ENCODE measurements at regions not wholly inside any gene's neighbourhood (a gene's known extent, or its start where the extent isn't known, plus 50 kb on each side); places are given as distances from the start of the nearest gene placed in this dataset.

DNA sequence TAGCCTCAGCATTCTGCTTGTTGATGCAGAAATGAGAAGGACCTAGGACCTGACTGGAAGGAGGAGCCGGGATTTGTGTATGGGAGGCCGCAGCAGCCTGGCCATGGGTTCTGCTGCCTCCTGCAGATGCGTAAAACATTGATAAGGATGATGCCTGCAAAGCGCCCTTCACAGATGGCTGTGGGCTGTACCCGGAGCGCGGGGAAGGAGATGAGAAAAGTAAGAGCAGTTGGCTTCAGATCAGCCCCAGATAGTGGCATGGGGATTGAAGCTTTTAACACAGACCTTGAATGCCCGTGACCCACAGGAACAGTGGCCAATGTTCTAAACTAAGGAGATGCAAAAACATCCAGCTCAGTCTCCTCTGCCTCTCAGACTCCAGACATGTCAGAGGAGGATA lies 136.4 kb upstream of the KCNG1 start:
- DNase-seq (ENCODE audit: low spot score) = no peak

DNA sequence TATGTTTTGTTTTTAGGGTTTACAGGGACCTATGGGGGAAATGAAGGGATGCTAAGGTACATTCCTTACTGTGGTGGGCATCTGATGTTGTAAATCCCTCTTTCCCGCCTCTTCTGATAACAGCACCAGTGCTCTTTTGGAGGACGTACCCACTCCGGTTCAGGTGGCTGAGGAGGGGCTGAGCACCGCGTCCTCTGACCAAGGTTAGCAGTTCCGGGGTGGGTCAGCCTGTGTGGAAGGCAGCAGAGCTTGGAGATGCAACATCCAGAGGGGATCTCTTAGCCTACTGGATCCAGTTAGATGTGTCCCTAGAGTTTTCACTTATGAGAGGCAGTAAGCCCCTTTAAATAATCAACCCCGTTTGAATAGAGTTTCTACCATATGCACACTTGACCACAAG lies 135.3 kb upstream of the KCNG1 start:
- DNase-seq (ENCODE audit: low spot score) = no peak

DNA sequence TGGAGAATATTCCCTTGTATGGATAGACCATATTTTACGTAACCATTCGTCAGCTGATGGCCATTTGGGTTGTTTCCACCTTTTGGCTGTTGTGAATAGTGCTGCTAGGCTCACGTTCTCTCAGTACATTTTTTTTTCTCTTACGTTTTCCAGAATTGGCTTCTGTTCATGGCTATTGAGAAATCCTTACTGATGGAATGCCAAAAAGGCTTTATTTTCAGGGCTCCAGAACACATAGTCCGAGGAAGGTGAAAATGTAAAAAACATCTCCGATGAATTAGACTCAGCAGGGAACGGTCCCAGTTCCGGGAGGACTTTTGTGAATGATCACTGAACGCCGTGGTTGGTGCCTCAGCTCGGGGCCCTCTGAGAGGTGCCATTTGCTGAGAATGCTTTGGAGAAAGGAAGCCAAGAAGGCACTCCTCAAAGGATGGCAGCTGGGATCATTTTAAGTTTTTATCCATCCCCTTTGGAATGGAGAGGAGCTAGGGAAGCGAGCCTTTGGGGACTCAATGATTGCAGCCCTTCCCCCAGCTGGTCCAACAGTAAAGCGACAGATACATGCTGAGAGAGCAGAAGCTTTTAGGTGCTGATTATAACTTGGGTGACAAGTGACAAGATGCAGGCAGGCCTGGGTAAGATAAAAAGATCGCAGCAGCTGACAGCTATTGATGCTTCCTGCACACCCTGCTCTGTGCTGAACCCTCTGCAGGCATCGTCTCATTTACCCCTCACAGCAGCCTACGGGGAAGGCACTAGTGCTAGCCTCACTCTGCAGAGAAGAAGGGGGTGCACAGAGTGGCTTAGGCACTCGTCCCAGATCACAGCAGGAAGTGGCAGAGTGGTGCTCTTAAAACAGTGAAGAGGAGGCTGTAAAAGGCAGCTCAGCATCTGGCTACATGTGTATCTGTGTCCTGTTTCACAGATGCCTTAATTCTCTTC lies 133.4 kb upstream of the KCNG1 start:
- DNase-seq (ENCODE audit: low spot score) = no peak

DNA sequence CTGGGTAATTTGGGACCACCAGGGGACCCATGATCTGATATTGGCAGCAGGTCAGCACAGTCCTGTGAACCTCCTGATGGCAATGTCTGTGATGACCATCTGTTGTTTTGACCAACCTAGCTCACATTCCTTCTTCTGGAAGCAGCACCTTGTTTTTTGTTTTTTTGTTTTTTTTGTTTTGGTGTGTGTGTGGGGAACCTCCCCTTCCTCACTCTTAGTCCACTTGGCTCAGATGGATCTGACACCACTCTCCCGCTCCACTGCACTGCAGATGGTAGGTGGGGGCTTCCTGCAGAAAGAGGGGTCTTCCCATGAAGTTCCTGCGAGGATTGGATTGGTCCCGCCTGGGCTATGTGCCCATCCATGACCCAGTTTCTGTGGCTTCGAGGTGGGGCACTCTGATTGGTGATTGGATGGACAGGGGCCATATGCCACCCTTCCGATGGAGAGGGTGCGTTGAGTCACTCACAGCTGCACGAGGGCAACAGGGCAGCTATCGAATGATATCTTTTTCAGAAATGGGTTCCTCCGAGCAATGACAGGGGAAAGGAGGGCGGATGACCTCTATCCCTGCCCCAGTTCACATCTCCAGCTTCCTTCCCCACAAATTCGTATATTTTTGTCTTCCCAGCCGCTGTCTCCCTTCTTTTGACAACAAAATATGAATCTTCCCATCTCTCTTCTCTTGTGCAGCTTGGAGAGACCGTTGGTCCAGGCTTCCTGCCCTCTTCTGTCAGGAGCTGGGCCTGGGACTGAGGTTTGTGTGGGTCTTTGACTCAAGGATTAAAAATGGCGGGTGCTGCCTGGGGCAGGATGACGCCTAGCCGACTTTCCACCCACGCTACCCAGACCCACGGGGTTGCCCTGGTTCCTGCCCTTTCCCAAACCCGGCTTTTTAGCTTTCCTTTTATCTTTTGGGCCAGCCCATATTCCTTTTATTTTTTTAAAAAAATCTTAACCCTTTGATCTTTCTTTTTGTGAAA lies 132.1 kb upstream of the KCNG1 start:
- DNase-seq (ENCODE audit: low spot score) = no peak

DNA sequence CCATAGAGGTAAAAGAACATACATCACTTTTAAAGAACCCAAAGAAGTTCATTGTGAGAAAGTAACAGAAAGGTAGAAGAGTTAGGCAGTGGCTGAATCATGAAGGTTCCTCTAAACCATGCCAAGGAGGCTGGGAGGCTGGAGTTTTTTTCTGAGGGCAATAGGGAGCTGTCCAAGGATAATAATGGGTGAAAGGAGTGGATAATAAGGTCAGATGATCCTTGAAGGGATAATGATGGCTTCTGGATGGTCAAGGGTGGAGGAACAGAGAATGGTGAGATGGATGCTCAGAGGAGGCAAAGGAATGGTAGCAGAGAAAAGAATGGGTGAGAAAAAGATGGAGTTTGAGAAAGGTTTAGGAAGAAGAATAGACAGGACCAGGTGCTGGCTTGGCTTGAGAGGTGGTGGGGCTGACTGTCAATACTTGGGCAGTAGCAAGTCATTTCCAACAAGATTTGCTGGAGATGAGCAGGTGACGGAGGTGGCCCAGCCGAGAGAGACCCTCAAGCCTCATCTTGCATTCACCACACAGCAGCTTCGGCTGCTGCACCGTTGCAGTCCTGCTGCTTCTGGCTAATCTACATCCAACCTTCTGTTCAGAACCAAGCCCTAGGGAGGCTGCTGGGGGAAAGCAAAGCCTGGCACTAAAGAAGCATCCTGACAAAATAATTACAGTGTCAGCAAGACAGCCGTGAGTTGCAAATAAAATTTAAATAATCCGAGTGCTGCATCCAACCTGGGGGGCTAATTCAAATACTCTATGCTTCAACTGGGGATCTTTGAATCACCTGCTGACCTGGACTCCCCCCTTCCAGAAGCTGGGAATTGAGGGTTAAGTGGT lies 131.2 kb upstream of the KCNG1 start:
- no peak for DNase-seq (ENCODE audit: low spot score)

DNA sequence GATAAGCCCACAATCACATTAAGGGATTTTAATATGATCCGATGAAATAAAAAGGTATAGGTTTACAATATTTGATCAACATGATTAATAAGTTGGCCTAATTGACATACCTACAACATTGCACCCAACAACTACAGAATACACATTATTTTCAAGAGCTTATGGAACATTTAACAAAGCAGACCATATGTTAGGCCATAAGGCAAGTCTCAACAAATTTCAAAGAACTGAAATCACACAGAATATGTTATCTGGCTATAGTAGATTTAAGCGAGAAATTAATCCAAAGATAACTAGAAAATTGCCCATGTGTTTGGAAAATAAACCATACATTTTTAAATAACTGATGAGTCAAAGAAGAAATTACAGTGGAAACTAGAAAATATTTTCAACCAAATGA lies 126.0 kb upstream of the KCNG1 start:
- no peak for DNase-seq (ENCODE audit: low spot score)

DNA sequence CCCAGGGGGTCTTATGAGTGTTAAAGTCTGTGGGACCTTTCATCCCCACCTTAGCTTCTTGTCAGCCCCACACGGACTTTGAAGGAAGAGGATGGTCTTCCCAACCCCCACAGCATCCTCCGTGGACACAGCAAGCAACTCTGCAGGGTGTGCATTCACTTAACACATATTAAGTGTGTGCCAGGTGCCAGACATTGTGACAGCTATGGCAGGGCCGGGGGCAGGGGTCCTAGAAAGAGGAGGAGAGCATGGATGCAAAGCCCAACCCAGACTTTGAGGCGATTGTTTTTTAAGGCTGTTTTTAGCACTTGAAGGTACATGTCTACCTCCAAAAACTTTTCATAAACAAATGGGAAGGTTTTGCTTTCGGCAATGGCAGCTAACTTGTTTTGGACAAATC lies 121.6 kb upstream of the KCNG1 start:
- no peak for DNase-seq (ENCODE audit: low spot score)

DNA sequence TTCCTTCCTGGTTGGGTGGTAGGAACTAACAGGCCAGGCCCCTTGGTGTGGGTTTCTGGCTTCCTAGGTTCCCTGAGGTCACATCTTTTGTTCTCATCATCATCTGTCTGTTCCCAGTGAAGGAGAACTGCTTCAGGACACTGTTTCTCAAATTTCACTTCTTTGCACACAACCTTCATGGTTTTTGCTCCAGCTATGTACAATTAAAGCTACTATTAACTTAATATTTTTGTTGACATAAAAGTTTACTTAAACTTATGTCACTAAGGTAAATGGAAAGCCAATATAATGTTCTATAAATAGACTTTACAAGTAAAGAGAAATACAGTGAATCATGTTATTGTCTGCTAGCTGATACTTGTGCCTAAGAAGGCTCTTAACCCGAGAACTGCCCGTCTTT lies 120.7 kb upstream of the KCNG1 start:
- DNase-seq (ENCODE audit: low spot score) = no peak

DNA sequence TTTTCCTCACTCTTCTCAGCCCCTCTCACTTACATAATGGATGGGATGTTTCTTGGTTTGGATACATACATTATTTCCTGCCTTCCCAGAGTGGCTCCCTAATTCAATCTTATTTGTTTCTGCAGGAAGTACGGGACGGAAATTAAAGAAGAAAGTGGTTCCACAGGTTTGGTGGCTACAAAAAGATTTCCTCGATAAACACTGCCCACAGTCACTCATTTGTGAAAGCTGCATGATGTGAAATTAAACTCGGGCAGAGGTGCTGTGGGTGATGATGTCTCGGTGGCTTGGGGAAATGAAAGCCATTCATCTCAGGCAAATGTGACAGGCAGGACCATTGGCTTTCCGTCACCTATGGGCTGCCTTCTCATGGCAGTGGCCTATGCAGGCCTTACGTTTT lies 119.5 kb upstream of the KCNG1 start:
- DNase-seq (ENCODE audit: low spot score) = no peak

DNA sequence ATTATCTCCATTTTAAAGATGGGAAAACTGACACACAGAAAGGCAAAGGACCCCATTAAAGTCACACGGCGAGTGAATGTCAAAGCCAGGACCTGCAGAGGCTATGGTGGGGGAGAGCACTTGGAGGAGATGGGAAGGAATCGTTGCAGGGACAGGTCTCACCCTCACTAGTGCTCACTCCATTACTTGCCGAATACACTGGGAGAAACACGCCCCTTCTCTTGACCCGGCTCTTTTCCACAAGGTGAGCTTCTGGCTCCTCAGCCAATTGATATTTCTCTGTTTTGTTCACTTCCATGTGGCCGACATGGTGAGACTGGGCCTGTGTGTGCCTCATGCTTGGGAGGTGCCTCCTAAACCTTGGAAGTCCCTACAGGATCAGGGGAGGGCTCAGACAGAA lies 117.8 kb upstream of the KCNG1 start:
- DNase-seq (ENCODE audit: low spot score) = no peak

DNA sequence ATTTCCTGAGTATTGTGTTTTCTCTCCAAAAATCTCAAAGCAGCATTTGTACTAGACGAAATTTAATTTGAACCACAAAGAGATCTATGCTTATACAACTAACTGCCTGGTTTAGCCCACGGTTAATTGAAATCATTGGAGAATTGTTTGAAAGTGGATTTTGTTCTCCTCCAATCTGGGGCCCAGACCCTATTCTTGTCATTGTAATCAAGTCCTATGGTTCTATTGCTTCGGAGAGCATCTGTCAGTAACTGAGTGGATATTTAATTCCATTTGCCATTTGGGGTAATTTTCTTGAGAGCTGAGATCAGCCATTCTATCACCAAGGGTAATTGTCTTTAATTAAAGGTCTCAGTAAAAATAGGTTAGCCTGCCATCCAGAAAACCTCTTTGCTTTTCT lies 117.0 kb upstream of the KCNG1 start:
- no peak for DNase-seq (ENCODE audit: low spot score)

DNA sequence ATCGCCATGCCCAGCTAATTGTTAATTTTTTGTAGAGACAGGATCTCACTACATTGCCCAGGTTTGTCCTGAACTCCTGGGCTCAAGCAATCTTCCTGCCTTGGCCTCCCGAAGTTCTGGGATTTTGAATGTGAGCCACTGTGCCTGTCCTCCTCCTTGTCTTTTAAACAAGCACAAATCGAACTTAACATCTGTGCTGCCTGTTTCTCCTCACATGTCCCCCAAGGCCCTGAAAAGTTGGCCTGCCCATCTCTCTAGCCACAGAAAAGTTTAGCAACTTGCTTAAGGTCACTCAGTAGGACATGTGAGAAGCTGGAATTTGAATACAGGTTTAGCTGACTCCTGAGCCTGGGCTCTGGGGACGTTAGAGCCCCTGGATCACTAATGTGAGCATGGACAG lies 115.7 kb upstream of the KCNG1 start:
- no peak for DNase-seq (ENCODE audit: low spot score)

DNA sequence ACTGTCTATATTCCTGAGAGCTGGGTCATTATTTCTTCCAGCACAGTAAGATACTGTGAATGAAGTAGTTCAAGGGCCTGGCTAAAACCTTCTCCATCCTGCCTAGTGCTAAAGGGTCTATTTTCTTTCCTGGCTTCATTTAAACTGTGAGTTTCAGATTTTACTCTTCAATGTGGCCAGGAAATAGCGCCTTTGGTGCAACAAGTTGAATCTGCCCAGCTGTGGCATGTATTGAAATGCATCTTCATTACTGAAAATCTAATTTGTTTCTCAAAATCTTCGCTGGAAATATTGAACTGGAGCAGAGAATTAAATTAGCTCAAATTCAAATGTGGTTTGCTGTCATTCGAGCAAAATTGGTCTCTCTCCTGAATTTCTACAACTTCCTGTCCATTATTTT lies 114.6 kb upstream of the KCNG1 start:
- no peak for DNase-seq (ENCODE audit: low spot score)

DNA sequence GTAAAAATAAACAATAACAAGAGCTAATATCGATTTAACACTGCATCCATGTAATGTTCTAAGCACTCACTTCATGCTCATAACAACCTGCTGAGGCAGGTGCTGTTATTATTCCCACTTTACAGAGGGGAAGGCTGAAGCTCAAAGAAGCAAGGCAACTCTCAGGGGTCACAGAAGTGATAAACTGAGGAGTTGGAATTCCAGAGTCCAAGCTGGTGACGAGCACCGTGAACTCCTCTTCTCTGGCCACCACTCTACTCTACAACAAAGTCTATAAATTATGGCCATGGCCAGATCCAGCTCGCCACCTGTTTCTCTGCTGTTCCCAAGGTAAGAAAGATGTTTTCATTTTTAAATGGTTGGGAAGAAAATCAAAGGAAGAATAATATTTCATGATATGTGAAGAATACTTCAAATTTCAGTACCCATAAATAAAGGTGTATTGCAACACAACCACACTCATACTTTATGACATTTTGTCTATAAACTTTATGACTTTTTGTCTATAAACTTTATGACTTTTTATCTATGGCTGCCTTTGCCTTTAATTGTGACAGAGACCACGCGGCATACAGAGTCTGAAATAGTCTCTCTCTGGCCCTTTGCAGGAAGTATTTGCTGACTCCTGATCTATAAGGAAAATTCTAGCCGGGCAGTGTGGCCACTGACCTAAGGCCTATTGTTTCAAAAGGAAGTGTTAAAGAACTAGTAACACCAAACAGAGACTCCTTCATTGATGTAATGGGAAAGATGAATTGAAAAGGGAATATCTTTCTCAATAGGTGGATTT lies 113.2 kb upstream of the KCNG1 start:
- no peak for DNase-seq (ENCODE audit: low spot score)

DNA sequence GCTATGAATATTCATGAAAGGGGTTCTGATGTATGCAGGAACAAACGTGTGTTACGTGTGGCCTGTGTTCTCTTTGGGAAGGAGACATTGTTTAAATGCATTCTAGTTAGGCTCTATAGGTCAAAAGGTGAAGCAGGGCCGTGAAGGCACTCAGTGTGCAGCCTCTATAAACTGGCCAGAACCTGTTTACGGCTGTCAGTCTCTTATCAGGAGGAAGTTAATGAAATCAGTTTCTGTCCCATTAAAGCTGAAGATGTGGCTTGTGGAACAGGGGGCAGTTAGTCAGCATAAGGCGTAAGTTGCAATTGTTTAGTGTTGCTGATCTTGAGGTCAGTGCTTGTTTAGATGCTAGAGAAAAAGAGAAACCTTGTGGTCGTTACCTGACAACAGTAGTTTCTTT lies 111.5 kb upstream of the KCNG1 start:
- no peak for DNase-seq (ENCODE audit: low spot score)

DNA sequence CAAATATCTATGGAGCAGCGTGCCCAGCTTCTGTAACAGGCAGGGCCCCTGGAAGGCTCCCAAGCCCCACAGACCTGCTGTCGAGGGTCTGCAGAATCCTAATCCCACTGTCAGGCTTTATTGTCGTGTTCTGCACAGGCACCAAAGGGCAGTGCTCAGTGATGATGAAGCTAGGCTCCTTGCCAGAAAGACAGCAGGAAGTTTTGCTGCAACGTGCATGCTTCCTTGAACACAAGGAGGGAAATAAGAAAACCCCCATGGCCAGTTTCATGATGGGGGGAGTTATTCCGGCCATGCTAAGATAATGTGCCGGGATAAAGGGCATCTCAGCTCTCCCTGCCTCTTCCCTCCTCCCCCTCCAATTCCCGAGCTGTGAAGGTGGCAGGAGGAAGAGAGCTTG lies 109.4 kb upstream of the KCNG1 start:
- DNase-seq (ENCODE audit: low spot score) = no peak

DNA sequence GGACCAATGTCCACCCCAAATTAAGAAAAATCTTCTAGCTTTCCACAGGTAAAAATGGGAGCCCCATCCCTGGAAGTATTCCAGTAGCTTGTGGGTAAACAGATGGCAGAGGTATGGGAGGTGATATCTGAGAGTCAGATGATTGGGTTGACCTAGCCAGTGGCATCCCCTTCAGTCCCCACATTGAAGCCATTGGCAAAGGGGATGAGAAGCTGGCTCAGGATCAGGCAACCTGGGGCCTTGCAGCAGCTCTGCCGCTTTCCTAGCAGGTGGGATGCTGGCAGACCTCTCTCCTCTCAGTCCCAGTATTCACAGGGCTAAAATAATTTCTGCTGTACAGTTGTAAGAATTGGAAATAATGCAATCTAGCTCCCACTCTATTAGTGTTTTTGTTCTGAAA lies 108.9 kb upstream of the KCNG1 start:
- no peak for DNase-seq (ENCODE audit: low spot score)

DNA sequence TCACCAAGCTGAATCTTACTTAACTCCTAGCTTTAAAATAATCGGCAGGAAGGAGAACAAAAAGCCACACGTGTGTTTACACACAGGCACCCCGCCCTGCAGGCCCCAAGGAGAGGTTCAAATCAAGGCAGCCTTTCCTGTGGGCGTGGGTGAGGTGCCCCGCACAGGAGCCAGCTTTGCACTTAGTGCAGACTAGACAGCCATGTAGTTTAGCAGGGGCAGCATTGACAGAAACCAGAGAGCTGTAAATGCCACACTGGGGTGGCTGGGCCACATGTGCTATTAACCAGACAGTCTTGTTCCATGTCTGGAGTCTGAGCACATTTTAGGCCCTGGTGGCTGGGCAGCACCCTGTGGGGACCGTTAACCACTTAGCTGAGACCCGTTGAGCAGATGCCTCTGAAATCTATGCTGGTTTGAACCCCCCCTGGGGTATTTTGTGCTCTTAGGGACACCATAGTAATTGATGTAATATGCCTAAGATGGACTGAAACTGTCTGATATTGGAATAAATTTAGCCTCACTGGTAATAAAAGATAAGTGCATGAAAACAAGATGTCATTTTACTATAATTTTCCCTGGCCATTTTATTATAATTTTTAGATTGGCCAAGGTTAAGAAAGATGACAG lies 106.4 kb upstream of the KCNG1 start:
- DNase-seq (ENCODE audit: low spot score) = no peak

DNA sequence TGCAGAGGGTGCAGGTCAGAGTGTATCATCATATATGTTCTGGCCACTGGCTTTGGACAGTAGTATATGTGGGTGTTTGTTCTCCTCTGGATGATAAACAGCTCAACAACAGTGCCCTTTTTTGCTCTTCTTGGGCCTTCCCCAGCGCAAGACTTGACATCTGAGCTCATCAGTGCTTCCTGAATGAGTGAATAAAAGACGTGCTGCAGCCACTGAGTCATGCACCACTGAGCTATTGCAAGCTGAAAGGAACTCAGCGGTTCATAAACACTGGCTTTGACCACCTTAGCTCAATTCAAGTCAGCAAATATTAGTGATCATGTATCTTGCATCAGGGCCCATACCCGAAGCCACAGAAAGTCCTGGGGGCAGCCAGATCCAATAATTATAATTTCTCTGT lies 105.3 kb upstream of the KCNG1 start:
- DNase-seq (ENCODE audit: low spot score) = peak; percentile 56

DNA sequence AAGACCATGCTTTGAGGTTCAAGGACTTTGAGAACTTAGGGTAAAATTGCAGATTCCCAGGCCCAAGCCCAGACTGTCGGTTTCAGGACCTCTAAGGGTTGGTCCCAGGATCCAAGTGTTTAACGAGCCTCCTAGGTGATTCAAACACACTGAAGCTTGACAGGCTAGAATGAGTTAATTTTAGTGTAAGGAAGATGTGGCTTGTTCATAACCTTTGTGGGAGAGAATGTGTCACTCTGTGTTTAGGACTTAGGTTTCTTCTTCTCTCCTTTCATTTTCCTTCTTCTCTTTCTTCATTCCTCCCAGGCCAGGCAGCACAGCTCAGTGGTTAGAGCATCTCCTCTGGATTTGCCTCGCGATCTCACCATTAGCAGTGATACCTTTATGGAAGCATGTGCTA lies 104.8 kb upstream of the KCNG1 start:
- DNase-seq (ENCODE audit: low spot score) = no peak

DNA sequence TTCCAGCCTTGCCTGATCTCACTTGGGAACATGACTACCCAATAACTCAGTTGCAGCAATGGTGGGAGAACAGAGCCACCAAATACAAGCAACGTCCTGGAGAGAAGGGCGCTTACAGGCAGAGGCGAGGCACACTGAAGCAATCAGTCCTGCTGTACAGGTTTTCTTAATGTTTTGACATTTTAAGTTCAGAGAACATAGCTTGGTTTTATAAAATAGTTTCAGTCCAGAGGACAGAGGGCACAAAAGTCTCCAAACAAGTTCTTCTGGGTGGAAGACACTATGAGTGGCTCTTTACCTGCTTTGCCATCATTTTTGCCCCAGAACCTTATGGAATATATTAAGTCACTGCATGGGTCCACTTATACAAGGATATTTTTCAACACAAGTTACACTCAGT lies 103.4 kb upstream of the KCNG1 start:
- DNase-seq (ENCODE audit: low spot score) = no peak
